ENCODE measurements at regions not wholly inside any gene's neighbourhood (a gene's known extent, or its start where the extent isn't known, plus 50 kb on each side); places are given as distances from the start of the nearest gene placed in this dataset.

- no peak overlapping the region for H2BK5ac ChIP-seq (ENCODE audit: low read depth, low read length, poor library complexity, severe bottlenecking)
- no peak overlapping the region for H3K14ac ChIP-seq (replicated peaks; ENCODE audit: low read depth, low read length)
- H2BK120ac ChIP-seq (ENCODE audit: low read depth, low read length) = no peak overlapping the region
- no peak overlapping the region for H2AFZ ChIP-seq (replicated peaks; ENCODE audit: low read length, poor library complexity)
- no peak overlapping the region for H3K9ac ChIP-seq (ENCODE audit: low read depth, low read length)
- BruUV-seq (replicated peaks) = no TSS peak
- TF ChIP-seq BHLHE40 (IDR thresholded peaks at IDR 0.05; ENCODE audit: low read depth, low read length) (no peak), NFE2L2 (IDR thresholded peaks at IDR 0.05; ENCODE audit: low read depth, low read length) (no peak), MXI1 (IDR thresholded peaks at IDR 0.05; ENCODE audit: borderline replicate concordance, low read depth, low read length) (no peak), CTCF (conservative IDR thresholded peaks at IDR 0.05; ENCODE audit: low read depth, low read length) (no peak), ELK1 (IDR thresholded peaks at IDR 0.05; ENCODE audit: borderline replicate concordance, low read depth, low read length) (no peak), RCOR1 (IDR thresholded peaks at IDR 0.05; ENCODE audit: insufficient replicate concordance, low read length) (no peak), CEBPB (IDR thresholded peaks at IDR 0.05; ENCODE audit: low read depth, low read length) (no peak), MAFK (IDR thresholded peaks at IDR 0.05; ENCODE audit: low read depth, low read length) (no peak), RFX5 (IDR thresholded peaks at IDR 0.05; ENCODE audit: low read depth, low read length) (no peak), RAD21 (IDR thresholded peaks at IDR 0.05; ENCODE audit: low read length) (no peak)
- H4K5ac ChIP-seq (ENCODE audit: low read depth, low read length) = no peak overlapping the region
- no peak overlapping the region for H3K56ac ChIP-seq (ENCODE audit: extremely low read depth, insufficient read depth, low read length)
- H3K4ac ChIP-seq (ENCODE audit: low read depth, low read length) = no peak overlapping the region
- no peaks in the 10 kb centered on the region for H3K9me1 ChIP-seq (ENCODE audit: insufficient read depth, low read length)
- no peaks in the 10 kb centered on the region for H4K20me1 ChIP-seq (ENCODE audit: insufficient read depth, low read length)
- H4K91ac ChIP-seq (ENCODE audit: insufficient read depth, low read depth, low read length) = no peak overlapping the region
- H3K27me3 ChIP-seq (ENCODE audit: control insufficient read depth, insufficient read depth, low read length) = no peaks in the 10 kb centered on the region
- dilution Hi-C loops (cut with HindIII; ENCODE audit: low sequenced_read_pairs, unreplicated experiment) = no loop called here
- no peak overlapping the region for H3K27ac ChIP-seq (ENCODE audit: insufficient read depth, low read length)
- no peak overlapping the region for H2BK15ac ChIP-seq (ENCODE audit: low read depth, low read length)
- H3K4me1 ChIP-seq (ENCODE audit: control insufficient read depth, insufficient read depth, low read length) = no peaks in the 10 kb centered on the region
- no peak for ATAC-seq (ENCODE audit: low read depth)
- ChIA-PET POLR2A (ENCODE audit: unreplicated experiment) (no interaction called here), CTCF (no interaction called here)
- H3K9me3 ChIP-seq (ENCODE audit: control insufficient read depth, insufficient read depth, low read length) = no peaks in the 10 kb centered on the region
- no peak overlapping the region for H3K23ac ChIP-seq (ENCODE audit: low read depth, low read length)
- H3K4me3 ChIP-seq (ENCODE audit: insufficient read depth, low read depth, low read length) = no peak overlapping the region
- H2AK5ac ChIP-seq (ENCODE audit: low read depth, low read length) = no peak overlapping the region
- H4K8ac ChIP-seq (ENCODE audit: low read depth in 2 of 2, low read length in 2 of 2) = no peak overlapping the region
- H2BK20ac ChIP-seq (ENCODE audit: low read depth, low read length) = no peak overlapping the region
- no CpG with 5 or more reads among the region's 3 CpGs for WGBS, 2 experiments (ENCODE audit: extremely low coverage in 2 of 2, insufficient read length in 1 of 2)
- no peaks in the 10 kb centered on the region for H3K79me1 ChIP-seq (ENCODE audit: low read depth in 1 of 2, low read length in 2 of 2)
- H3K4me2 ChIP-seq (ENCODE audit: low read depth, low read length) = no peak overlapping the region
- H2AK9ac ChIP-seq (replicated peaks; ENCODE audit: low read depth, low read length, poor library complexity) = no peak overlapping the region
- in situ Hi-C loops (cut with MboI; ENCODE audit: low sequenced_read_pairs) = no loop called here
- H3K36me3 ChIP-seq (ENCODE audit: control insufficient read depth, insufficient read depth, low read length) = no peaks in the 10 kb centered on the region
- no peak for DNase-seq
- no peak overlapping the region for H3K18ac ChIP-seq (ENCODE audit: low read depth, low read length)
- intact Hi-C loops (cut with micrococcal nuclease) = loop anchor here (5.0 kb wide), 1 partner anchor 186 kb away; no protein-coding TSS in a partner anchor
Observed at GRCh38 chr7:136501151-136501550, 367.3 kb upstream of the CHRM2 start.
